ENCODE measurements at regions not wholly inside any gene's neighbourhood (a gene's known extent, or its start where the extent isn't known, plus 50 kb on each side); places are given as distances from the start of the nearest gene placed in this dataset.

- no peak overlapping the region for H3K4me3 ChIP-seq
- no peaks in the 10 kb centered on the region for H3K4me1 ChIP-seq (replicated peaks)
- H3K36me3 ChIP-seq, result no peaks in the 10 kb centered on the region
- H3K27ac ChIP-seq, result no peak overlapping the region
- WGBS, result 0% methylated on average over 1 of the region's 1 CpG
- H3K9me3 ChIP-seq, result no peaks in the 10 kb centered on the region
- H3K27me3 ChIP-seq (replicated peaks; ENCODE audit: insufficient read depth), result no peaks in the 10 kb centered on the region
- TF ChIP-seq POLR2A (IDR thresholded peaks at IDR 0.05), result no peak
- no peak for TF ChIP-seq POLR2AphosphoS5 (IDR thresholded peaks at IDR 0.05)
- TF ChIP-seq, protein P1, sequence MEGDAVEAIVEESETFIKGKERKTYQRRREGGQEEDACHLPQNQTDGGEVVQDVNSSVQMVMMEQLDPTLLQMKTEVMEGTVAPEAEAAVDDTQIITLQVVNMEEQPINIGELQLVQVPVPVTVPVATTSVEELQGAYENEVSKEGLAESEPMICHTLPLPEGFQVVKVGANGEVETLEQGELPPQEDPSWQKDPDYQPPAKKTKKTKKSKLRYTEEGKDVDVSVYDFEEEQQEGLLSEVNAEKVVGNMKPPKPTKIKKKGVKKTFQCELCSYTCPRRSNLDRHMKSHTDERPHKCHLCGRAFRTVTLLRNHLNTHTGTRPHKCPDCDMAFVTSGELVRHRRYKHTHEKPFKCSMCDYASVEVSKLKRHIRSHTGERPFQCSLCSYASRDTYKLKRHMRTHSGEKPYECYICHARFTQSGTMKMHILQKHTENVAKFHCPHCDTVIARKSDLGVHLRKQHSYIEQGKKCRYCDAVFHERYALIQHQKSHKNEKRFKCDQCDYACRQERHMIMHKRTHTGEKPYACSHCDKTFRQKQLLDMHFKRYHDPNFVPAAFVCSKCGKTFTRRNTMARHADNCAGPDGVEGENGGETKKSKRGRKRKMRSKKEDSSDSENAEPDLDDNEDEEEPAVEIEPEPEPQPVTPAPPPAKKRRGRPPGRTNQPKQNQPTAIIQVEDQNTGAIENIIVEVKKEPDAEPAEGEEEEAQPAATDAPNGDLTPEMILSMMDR (IDR thresholded peaks at IDR 0.05), result no peak
- DNase-seq (ENCODE audit: low spot score), result no peak
- intact Hi-C loops (cut with DNase I), result no loop called here
Measured at GRCh38 chrX:142084611-142085010, 120.5 kb downstream of the MAGEC2 start.

GRCh38 chrX:142076633-142077032, 128.5 kb downstream of the MAGEC2 start:
- H3K27me3 ChIP-seq (replicated peaks; ENCODE audit: insufficient read depth), result no peaks in the 10 kb centered on the region
- intact Hi-C loops (cut with DNase I), result no loop called here
- WGBS, result 32% methylated on average over 2 of the region's 2 CpGs
- H3K9me3 ChIP-seq, result no peaks in the 10 kb centered on the region
- H3K27ac ChIP-seq, result no peak overlapping the region
- TF ChIP-seq POLR2A (IDR thresholded peaks at IDR 0.05) (no peak), POLR2AphosphoS5 (IDR thresholded peaks at IDR 0.05) (no peak)
- TF ChIP-seq, protein P1 (IDR thresholded peaks at IDR 0.05), result no peak
- no peak for DNase-seq (ENCODE audit: low spot score)
- H3K4me1 ChIP-seq (replicated peaks), result no peaks in the 10 kb centered on the region
- no peak overlapping the region for H3K4me3 ChIP-seq
- H3K36me3 ChIP-seq, result no peaks in the 10 kb centered on the region

DNA sequence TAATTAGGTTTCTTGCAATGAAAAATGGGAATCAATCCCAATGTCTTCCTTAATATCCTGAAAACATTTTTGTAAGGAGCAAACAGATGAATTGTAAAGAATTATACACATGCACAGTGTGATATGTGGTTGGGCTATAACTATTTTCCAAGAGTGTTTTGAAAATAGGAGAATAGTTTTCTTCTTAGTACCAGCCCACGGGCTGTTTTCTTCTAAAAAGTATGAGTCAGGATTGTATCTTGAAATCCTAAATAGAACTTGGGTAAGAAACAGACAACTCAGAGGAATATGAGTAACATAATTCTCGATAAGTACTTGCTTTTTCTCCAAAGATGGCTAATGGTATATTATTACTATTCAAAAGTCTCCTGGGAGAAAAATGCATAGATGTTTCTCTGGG, 136.7 kb downstream of the MAGEC2 start:
- no peak for TF ChIP-seq POLR2A (IDR thresholded peaks at IDR 0.05)
- TF ChIP-seq, protein P1 (IDR thresholded peaks at IDR 0.05), result no peak
- TF ChIP-seq POLR2AphosphoS5 (IDR thresholded peaks at IDR 0.05), result no peak
- H3K27ac ChIP-seq, result no peak overlapping the region
- no peak for DNase-seq (ENCODE audit: low spot score)
- no peaks in the 10 kb centered on the region for H3K27me3 ChIP-seq (replicated peaks; ENCODE audit: insufficient read depth)
- H3K4me3 ChIP-seq, result no peak overlapping the region
- no peaks in the 10 kb centered on the region for H3K36me3 ChIP-seq
- no peaks in the 10 kb centered on the region for H3K4me1 ChIP-seq (replicated peaks)
- no peaks in the 10 kb centered on the region for H3K9me3 ChIP-seq
- 66% methylated on average over 2 of the region's 2 CpGs for WGBS
- intact Hi-C loops (cut with DNase I), result no loop called here

DNA sequence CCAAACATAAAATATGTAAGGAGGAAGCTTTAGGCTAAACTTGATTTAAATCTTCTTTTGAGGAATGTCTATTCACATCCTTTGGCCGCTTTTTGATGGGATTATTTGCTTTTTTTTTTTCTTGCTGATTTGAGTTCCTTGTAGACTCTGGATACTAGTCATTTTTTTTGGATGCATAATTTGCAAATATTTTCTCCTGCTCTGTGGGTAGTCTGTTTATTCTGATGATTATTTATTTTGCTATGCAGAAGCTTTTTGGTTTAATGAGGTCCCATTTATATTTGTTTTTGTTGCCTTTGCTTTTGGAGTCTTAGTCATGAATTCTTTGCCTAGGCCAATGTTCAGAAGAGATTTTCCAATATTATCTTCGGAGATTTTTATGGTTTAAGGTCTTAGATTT, 144.9 kb downstream of the MAGEC2 start:
- no peak for DNase-seq (ENCODE audit: low spot score)
- TF ChIP-seq POLR2A (IDR thresholded peaks at IDR 0.05) (no peak), POLR2AphosphoS5 (IDR thresholded peaks at IDR 0.05) (no peak)
- TF ChIP-seq, protein P1 (IDR thresholded peaks at IDR 0.05), result no peak
- H3K4me3 ChIP-seq, result no peak overlapping the region
- WGBS, result 68% methylated on average over 2 of the region's 2 CpGs
- no peaks in the 10 kb centered on the region for H3K4me1 ChIP-seq (replicated peaks)
- intact Hi-C loops (cut with DNase I), result no loop called here
- H3K9me3 ChIP-seq, result no peaks in the 10 kb centered on the region
- no peaks in the 10 kb centered on the region for H3K36me3 ChIP-seq
- H3K27me3 ChIP-seq (replicated peaks; ENCODE audit: insufficient read depth), result no peaks in the 10 kb centered on the region
- no peak overlapping the region for H3K27ac ChIP-seq

DNA sequence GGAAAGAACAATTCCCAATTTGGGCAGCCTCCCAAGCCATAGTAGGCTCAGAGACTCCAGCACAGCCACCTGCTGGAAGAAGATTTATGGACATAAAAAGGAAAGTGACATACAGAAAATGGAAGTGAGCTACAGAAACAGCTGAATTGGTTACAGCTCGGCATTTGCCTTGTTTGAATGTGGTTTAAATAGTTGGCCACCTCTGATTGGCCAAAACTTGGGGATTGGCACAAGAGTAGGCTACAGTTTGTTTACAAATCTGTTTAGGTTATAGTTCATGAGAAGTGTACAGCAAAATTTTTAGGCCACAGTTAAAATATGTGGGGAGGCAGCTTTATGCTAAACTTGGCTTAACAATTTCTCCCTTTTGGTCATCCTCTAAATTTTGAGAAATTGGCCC, 150.4 kb downstream of the MAGEC1 start:
- no peaks in the 10 kb centered on the region for H3K4me1 ChIP-seq (replicated peaks)
- no peak overlapping the region for H3K27ac ChIP-seq
- DNase-seq (ENCODE audit: low spot score), result no peak
- H3K27me3 ChIP-seq (replicated peaks; ENCODE audit: insufficient read depth), result no peaks in the 10 kb centered on the region
- no peak overlapping the region for H3K4me3 ChIP-seq
- WGBS, result 55% methylated on average over 1 of the region's 1 CpG
- no peaks in the 10 kb centered on the region for H3K36me3 ChIP-seq
- TF ChIP-seq, protein P1 (IDR thresholded peaks at IDR 0.05), result no peak
- TF ChIP-seq POLR2AphosphoS5 (IDR thresholded peaks at IDR 0.05), result no peak
- no peak for TF ChIP-seq POLR2A (IDR thresholded peaks at IDR 0.05)
- intact Hi-C loops (cut with DNase I), result no loop called here
- H3K9me3 ChIP-seq, result no peaks in the 10 kb centered on the region
